ENCODE measurements at regions not wholly inside any gene's neighbourhood (a gene's known extent, or its start where the extent isn't known, plus 50 kb on each side); places are given as distances from the start of the nearest gene placed in this dataset.

- TF ChIP-seq CTCF (IDR thresholded peaks at IDR 0.05 in 4 of 5, conservative IDR thresholded peaks at IDR 0.05 in 1 of 5) (no peak), POLR2A (IDR thresholded peaks at IDR 0.05) (no peak)
Observed at GRCh38 chr12:74836567-74836966, 298.9 kb downstream of the ATXN7L3B start.

Data from gastrocnemius medialis (tissue), 4 donors.